ENCODE measurements at regions not wholly inside any gene's neighbourhood (a gene's known extent, or its start where the extent isn't known, plus 50 kb on each side); places are given as distances from the start of the nearest gene placed in this dataset.

- no peaks in the 10 kb centered on the region for H3K36me3 ChIP-seq (ENCODE audit: control insufficient read depth, insufficient read depth, low read length)
- POLR2A ChIA-PET: no interaction called here
- CTCF ChIA-PET: no interaction called here
- ATAC-seq (no peak), DNase-seq (ENCODE audit: low read depth, low spot score) (no peak)
- no peak overlapping the region for H3K27ac ChIP-seq (ENCODE audit: low read length)
- no TSS peak for BruUV-seq (replicated peaks)
- no peak overlapping the region for H3K4me3 ChIP-seq (ENCODE audit: low read depth in 2 of 2, low read length in 2 of 2)
- H3K9me3 ChIP-seq (ENCODE audit: control insufficient read depth, insufficient read depth, low read depth, low read length): no peaks in the 10 kb centered on the region
- H3K4me1 ChIP-seq (ENCODE audit: control insufficient read depth, insufficient read depth, low read length): no peaks in the 10 kb centered on the region
- in situ Hi-C loops (cut with HindIII; ENCODE audit: low pct_unique_long_range_greater_than_20kb, low sequenced_read_pairs): no loop called here
- TF ChIP-seq SIN3A (IDR thresholded peaks at IDR 0.05; ENCODE audit: borderline replicate concordance, insufficient read depth, low read depth, low read length) (no peak), REST (IDR thresholded peaks at IDR 0.05; ENCODE audit: insufficient read depth in 1 of 2, low read depth in 2 of 2, low read length in 1 of 2) (no peak), TCF7L2 (IDR thresholded peaks at IDR 0.05; ENCODE audit: low read depth, low read length) (no peak), CTCF (IDR thresholded peaks at IDR 0.05) (no peak), POLR2AphosphoS5 (IDR thresholded peaks at IDR 0.05; ENCODE audit: low read depth, low read length) (no peak)
- intact Hi-C loops (cut with micrococcal nuclease; ENCODE audit: unreplicated experiment): no loop called here
- no peaks in the 10 kb centered on the region for H3K27me3 ChIP-seq (ENCODE audit: control insufficient read depth, insufficient read depth, low read length)
Measured at GRCh38 chr18:27253571-27253970, 68.5 kb upstream of the CHST9 start.

GRCh38 chr18:27250471-27250870 is 65.4 kb upstream of the CHST9 start:
- Histone ChIP-seq H3K36me3 (ENCODE audit: control insufficient read depth, insufficient read depth, low read length) (no peaks in the 10 kb centered on the region), H3K27ac (ENCODE audit: low read length) (no peak overlapping the region), H3K9me3 (ENCODE audit: control insufficient read depth, insufficient read depth, low read depth, low read length) (no peaks in the 10 kb centered on the region), H3K4me3 (ENCODE audit: low read depth in 2 of 2, low read length in 2 of 2) (no peak overlapping the region), H3K27me3 (ENCODE audit: control insufficient read depth, insufficient read depth, low read length) (no peaks in the 10 kb centered on the region), H3K4me1 (ENCODE audit: control insufficient read depth, insufficient read depth, low read length) (no peaks in the 10 kb centered on the region)
- in situ Hi-C loops (cut with HindIII; ENCODE audit: low pct_unique_long_range_greater_than_20kb, low sequenced_read_pairs): no loop called here
- TF ChIP-seq TCF7L2 (IDR thresholded peaks at IDR 0.05; ENCODE audit: low read depth, low read length) (no peak), REST (IDR thresholded peaks at IDR 0.05; ENCODE audit: insufficient read depth in 1 of 2, low read depth in 2 of 2, low read length in 1 of 2) (no peak), CTCF (IDR thresholded peaks at IDR 0.05) (no peak), POLR2AphosphoS5 (IDR thresholded peaks at IDR 0.05; ENCODE audit: low read depth, low read length) (no peak), SIN3A (IDR thresholded peaks at IDR 0.05; ENCODE audit: borderline replicate concordance, insufficient read depth, low read depth, low read length) (no peak)
- intact Hi-C loops (cut with micrococcal nuclease; ENCODE audit: unreplicated experiment): no loop called here
- DNase-seq (ENCODE audit: low read depth, low spot score) (no peak), ATAC-seq (no peak)
- BruUV-seq (replicated peaks): no TSS peak
- ChIA-PET CTCF (no interaction called here), POLR2A (no interaction called here)

Measured in Panc1 (cell line).